Brain microvascular endothelial cell (primary cell): ENCODE measurements at regions not wholly inside any gene's neighbourhood (a gene's known extent, or its start where the extent isn't known, plus 50 kb on each side); places are given as distances from the start of the nearest gene placed in this dataset.

ENCODE experiments used
- DNase-seq: peaks from one replicate; pipeline ENCODE4 v3.0.0-alpha.2; 2020
- H3K27ac ChIP-seq: fragments of 250-450 bp; sonication (Bioruptor Pico); 2 replicates; pipeline ENCODE4 v1.5.1; 2020; ENCODE audit warnings: mild to moderate bottlenecking, moderate library complexity
- H3K27me3 ChIP-seq: fragments of 250-450 bp; sonication (Bioruptor Pico); replicated peaks from 2 replicates; pipeline ENCODE4 v1.5.1; 2020; ENCODE audit warnings: mild to moderate bottlenecking
- H3K36me3 ChIP-seq: fragments of 250-450 bp; sonication (Bioruptor Pico); replicated peaks from 2 replicates; pipeline ENCODE4 v1.5.1; 2020; ENCODE audit warnings: mild to moderate bottlenecking
- H3K4me3 ChIP-seq: 2 replicates; pipeline ENCODE4 v1.5.1; 2011; ENCODE audit warnings: low read depth, mild to moderate bottlenecking, control low read depth, low read length, moderate library complexity
- CTCF ChIP-seq: IDR thresholded peaks from 2 replicates; pipeline ENCODE4 v1.5.1; 2011; ENCODE audit warnings: low read depth, mild to moderate bottlenecking, moderate library complexity, low read length, control low read depth, inconsistent platforms; ENCODE audit errors: missing control alignments
- in situ Hi-C: cut with HindIII; loops from 2 replicates; pipeline ENCODE4 v1.10.0; 2017; ENCODE audit warnings: low sequenced_read_pairs, low pct_ligation_motif_present

- Histone ChIP-seq H3K4me3 (no peak overlapping the region), H3K36me3 (no peaks in the 10 kb centered on the region), H3K27ac (no peak overlapping the region), H3K27me3 (peaks cover 4% of the 10 kb centered on the region)
- no peak for DNase-seq
- no peak for TF ChIP-seq CTCF
- in situ Hi-C loops = no loop called here
Measured at GRCh38 chr14:101639241-101639833, 78.0 kb downstream of the DIO3 start.

GRCh38 chr14:101643651-101644050 is 82.4 kb downstream of the DIO3 start:
- H3K36me3 ChIP-seq = no peaks in the 10 kb centered on the region
- no peak overlapping the region for H3K27ac ChIP-seq
- no peak for DNase-seq
- H3K27me3 ChIP-seq = peaks cover 8% of the 10 kb centered on the region
- no peak for TF ChIP-seq CTCF
- no peak overlapping the region for H3K4me3 ChIP-seq
- in situ Hi-C loops = no loop called here

GRCh38 chr14:101654051-101654450 is 92.8 kb downstream of the DIO3 start:
- Histone ChIP-seq H3K27ac (no peak overlapping the region), H3K27me3 (peaks cover 3% of the 10 kb centered on the region), H3K4me3 (no peak overlapping the region), H3K36me3 (no peaks in the 10 kb centered on the region)
- in situ Hi-C loops = no loop called here
- DNase-seq = no peak
- no peak for TF ChIP-seq CTCF

- no peak for TF ChIP-seq CTCF
- no peak overlapping the region for H3K27ac ChIP-seq
- H3K27me3 ChIP-seq = peaks cover 8% of the 10 kb centered on the region
- no peak overlapping the region for H3K4me3 ChIP-seq
- H3K36me3 ChIP-seq = no peaks in the 10 kb centered on the region
- in situ Hi-C loops = no loop called here
- no peak for DNase-seq
Measured at GRCh38 chr14:101657372-101657771, 96.1 kb downstream of the DIO3 start.

GRCh38 chr14:101665478-101666078 is 95.9 kb upstream of the PPP2R5C start:
- in situ Hi-C loops = no loop called here
- TF ChIP-seq CTCF = peak; percentile 67
- Histone ChIP-seq H3K4me3 (no peak overlapping the region), H3K27me3 (peaks cover 15% of the 10 kb centered on the region), H3K36me3 (no peaks in the 10 kb centered on the region), H3K27ac (no peak overlapping the region)
- DNase-seq = peak; percentile 6

GRCh38 chr14:101666264-101666663 is 95.2 kb upstream of the PPP2R5C start:
- no peaks in the 10 kb centered on the region for H3K36me3 ChIP-seq
- TF ChIP-seq CTCF = no peak
- in situ Hi-C loops = no loop called here
- no peak for DNase-seq
- no peak overlapping the region for H3K4me3 ChIP-seq
- H3K27ac ChIP-seq = no peak overlapping the region
- peaks cover 13% of the 10 kb centered on the region for H3K27me3 ChIP-seq
